MCF 10A (cell line): ENCODE measurements at regions not wholly inside any gene's neighbourhood (a gene's known extent, or its start where the extent isn't known, plus 50 kb on each side); places are given as distances from the start of the nearest gene placed in this dataset.

Experiments
- BruUV-seq: library from RNA; stranded (reverse); fragments of 400-500 nt; replicated peaks from 2 replicates; lab custom pipeline; 2021; lab: Mats Ljungman, UMichigan
- CTCF ChIA-PET: fragments of 300-600 bp; sonication (Branson Sonifier 250); formaldehyde crosslinking; extraction: SDS; loops from one replicate; lab custom pipeline; 2021; ENCODE audit warnings: antibody characterized with exemption, inconsistent platforms; lab: Yijun Ruan, JAX
- POLR2A ChIA-PET: fragments of 300-600, 350-650 bp; sonication (Branson Sonifier 250); formaldehyde crosslinking; extraction: SDS; loops from one replicate; lab custom pipeline; 2020; ENCODE audit warnings: antibody characterized with exemption, inconsistent platforms; lab: Yijun Ruan, JAX
- DNase-seq: peaks from one replicate; pipeline ENCODE4 v3.0.0-alpha.2; 2018; ENCODE audit not compliant: unreplicated experiment
- H3K27ac Mint-ChIP-seq: one replicate; pipeline ENCODE4 v1.8.0; 2022; ENCODE audit warnings: mild to moderate bottlenecking, low read depth, mixed read lengths; ENCODE audit not compliant: unreplicated experiment
- H3K27me3 Mint-ChIP-seq: one replicate; pipeline ENCODE4 v1.8.0; 2022; ENCODE audit warnings: mixed read lengths; ENCODE audit not compliant: insufficient read depth, unreplicated experiment
- H3K36me3 Mint-ChIP-seq: one replicate; pipeline ENCODE4 v1.8.0; 2022; ENCODE audit warnings: mild to moderate bottlenecking, moderate library complexity, mixed read lengths; ENCODE audit not compliant: insufficient read depth, unreplicated experiment
- H3K4me1 Mint-ChIP-seq: one replicate; pipeline ENCODE4 v1.8.0; 2022; ENCODE audit warnings: mixed read lengths; ENCODE audit not compliant: insufficient read depth, unreplicated experiment
- H3K4me3 Mint-ChIP-seq: one replicate; pipeline ENCODE4 v1.8.0; 2022; ENCODE audit warnings: mild to moderate bottlenecking, moderate library complexity, mixed read lengths; ENCODE audit not compliant: unreplicated experiment
- H3K9me3 Mint-ChIP-seq: one replicate; pipeline ENCODE4 v1.8.0; 2022; ENCODE audit warnings: mixed read lengths; ENCODE audit not compliant: unreplicated experiment
- CTCF ChIP-seq: fragments of 200-600 bp; IDR thresholded peaks from one replicate; pipeline ENCODE4 v1.8.0; 2022; ENCODE audit warnings: antibody characterized with exemption, mild to moderate bottlenecking; ENCODE audit not compliant: unreplicated experiment
- intact Hi-C: fragments of 100-400 bp; cut with micrococcal nuclease; formaldehyde crosslinking; loops from 2 replicates; pipeline ENCODE4 v1.14.1; 2022

- TF ChIP-seq CTCF = no peak
- BruUV-seq = no TSS peak
- CTCF ChIA-PET = interaction anchor here (1.1 kb wide), 1 partner anchor 261 kb away, joined by 3 read pairs; no protein-coding TSS in a partner anchor
- H3K27me3 Mint-ChIP-seq = no peaks in the 10 kb centered on the region
- no peak overlapping the region for H3K27ac Mint-ChIP-seq
- no peaks in the 10 kb centered on the region for H3K36me3 Mint-ChIP-seq
- H3K4me3 Mint-ChIP-seq = no peak overlapping the region
- intact Hi-C loops = no loop called here
- H3K9me3 Mint-ChIP-seq = no peaks in the 10 kb centered on the region
- DNase-seq = peak; percentile 21
- POLR2A ChIA-PET = no interaction called here
- H3K4me1 Mint-ChIP-seq = peaks cover 10% of the 10 kb centered on the region
Observed at GRCh38 chr1:30572192-30572591, 151.2 kb downstream of the MATN1 start.

- no peaks in the 10 kb centered on the region for H3K9me3 Mint-ChIP-seq
- CTCF ChIA-PET = interaction anchor here (0.5 kb wide), 1 partner anchor 503 kb away, joined by 4 read pairs; no protein-coding TSS in a partner anchor
Observed at GRCh38 chr1:30571380-30571779, 152.0 kb downstream of the MATN1 start.

GRCh38 chr1:30569384-30569783, 154.0 kb downstream of the MATN1 start:
- POLR2A ChIA-PET = no interaction called here
- CTCF ChIA-PET = interaction anchor here (0.8 kb wide), 1 partner anchor 85 kb away, joined by 3 read pairs; no protein-coding TSS in a partner anchor
- H3K4me3 Mint-ChIP-seq = no peak overlapping the region
- no peak for DNase-seq
- H3K36me3 Mint-ChIP-seq = no peaks in the 10 kb centered on the region
- no TSS peak for BruUV-seq
- H3K9me3 Mint-ChIP-seq = no peaks in the 10 kb centered on the region
- H3K4me1 Mint-ChIP-seq = peaks cover 4% of the 10 kb centered on the region
- H3K27me3 Mint-ChIP-seq = no peaks in the 10 kb centered on the region
- no peak overlapping the region for H3K27ac Mint-ChIP-seq
- TF ChIP-seq CTCF = no peak
- intact Hi-C loops = no loop called here

More at GRCh38 chr1:30571380-30571779, 152.0 kb downstream of the MATN1 start:
- H3K4me3 Mint-ChIP-seq = no peak overlapping the region
- POLR2A ChIA-PET = no interaction called here
- H3K27me3 Mint-ChIP-seq = no peaks in the 10 kb centered on the region
- no TSS peak for BruUV-seq
- no peak for DNase-seq
- H3K36me3 Mint-ChIP-seq = no peaks in the 10 kb centered on the region
- intact Hi-C loops = no loop called here
- TF ChIP-seq CTCF = no peak
- peaks cover 10% of the 10 kb centered on the region for H3K4me1 Mint-ChIP-seq
- H3K27ac Mint-ChIP-seq = no peak overlapping the region

- no peak for TF ChIP-seq CTCF
- H3K4me3 Mint-ChIP-seq = no peak overlapping the region
- ChIA-PET POLR2A (no interaction called here), CTCF (no interaction called here)
- no peak for DNase-seq
- no TSS peak for BruUV-seq
- intact Hi-C loops = no loop called here
- no peak overlapping the region for H3K27ac Mint-ChIP-seq
- H3K27me3 Mint-ChIP-seq = no peaks in the 10 kb centered on the region
- peaks cover 6% of the 10 kb centered on the region for H3K9me3 Mint-ChIP-seq
- H3K36me3 Mint-ChIP-seq = no peaks in the 10 kb centered on the region
- H3K4me1 Mint-ChIP-seq = no peaks in the 10 kb centered on the region
Observed at GRCh38 chr1:30562559-30562958, 160.8 kb downstream of the MATN1 start.
